Memory B cell (primary cell): ENCODE measurements at regions not wholly inside any gene's neighbourhood (a gene's known extent, or its start where the extent isn't known, plus 50 kb on each side); places are given as distances from the start of the nearest gene placed in this dataset.
"Not testable (repeated sequence)": the region's sequence is repeated elsewhere in the genome, so short reads cannot be mapped to it uniquely, and the experiment has no call there.

Experiments used
- ATAC-seq: fragments of 150-1000 bp; cut with Tn5 transposase; 2 replicates; pipeline ENCODE4 v1.10.0; 2021; ENCODE audit warnings: low read depth, mild to moderate bottlenecking, moderate library complexity
- DNase-seq, 2 donors: peaks; one replicate each; pipeline ENCODE4 v3.0.0; 2022; ENCODE audit warnings: low spot score in 2 of 2
- H3K27ac Mint-ChIP-seq: one replicate; pipeline ENCODE4 v1.8.0; 2022; ENCODE audit warnings: mild to moderate bottlenecking, moderate library complexity, mixed read lengths
- H3K27me3 Mint-ChIP-seq: one replicate; pipeline ENCODE4 v1.8.0; 2022; ENCODE audit warnings: mixed read lengths
- H3K36me3 Mint-ChIP-seq: one replicate; pipeline ENCODE4 v1.8.0; 2022; ENCODE audit warnings: mild to moderate bottlenecking, mixed read lengths
- H3K4me1 Mint-ChIP-seq: one replicate; pipeline ENCODE4 v1.8.0; 2022; ENCODE audit warnings: mixed read lengths
- H3K4me3 Mint-ChIP-seq: one replicate; pipeline ENCODE4 v1.8.0; 2022; ENCODE audit warnings: mild to moderate bottlenecking, moderate library complexity, mixed read lengths
- H3K9me3 Mint-ChIP-seq: one replicate; pipeline ENCODE4 v1.8.0; 2022; ENCODE audit warnings: mixed read lengths

DNA sequence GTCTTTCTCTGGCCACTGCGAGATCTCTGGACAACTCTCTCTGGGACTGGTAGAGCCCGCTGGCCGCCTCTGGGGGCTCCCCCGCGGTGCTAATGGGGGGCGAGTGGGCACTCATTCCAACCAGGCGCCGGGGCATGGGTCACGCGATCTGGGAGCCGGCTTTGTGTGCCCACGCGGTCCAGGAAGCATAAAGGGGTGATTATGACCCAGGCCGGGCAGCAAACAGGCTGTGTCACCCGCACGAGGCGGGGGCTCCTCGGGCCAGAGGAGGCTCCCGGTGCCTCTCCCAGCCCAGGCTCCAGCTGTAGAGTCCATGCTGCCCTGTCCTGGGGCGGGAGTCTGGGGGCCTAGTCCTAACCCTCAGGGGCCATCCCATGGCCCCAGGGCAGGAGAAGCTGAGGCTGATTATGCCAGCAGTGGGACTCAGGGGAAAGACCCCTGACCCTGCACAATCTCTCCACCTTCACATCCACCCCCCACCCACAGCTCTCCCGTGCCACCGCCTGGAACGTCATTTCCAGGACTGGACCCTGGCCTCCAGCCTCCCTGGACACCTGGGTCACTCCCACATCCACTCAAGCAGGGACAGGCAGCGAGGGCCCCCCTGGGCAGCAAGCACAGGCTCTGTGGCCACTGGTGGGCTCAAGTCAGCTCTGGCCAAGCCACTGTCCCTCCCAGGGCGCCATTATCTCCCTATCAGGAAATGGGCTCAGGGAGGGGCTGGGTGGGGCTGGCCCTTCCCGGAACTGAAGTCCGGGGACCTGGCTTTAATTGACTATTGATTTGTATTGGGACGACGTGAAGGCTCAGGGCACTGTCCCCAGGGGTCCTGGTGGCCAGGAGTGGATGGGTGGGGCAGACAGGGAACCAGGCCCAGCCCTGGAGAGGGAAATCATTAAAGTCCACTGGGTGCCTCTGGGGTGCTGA lies 50.0 kb downstream of the PTPRS start:
- no peak overlapping the region for H3K27ac Mint-ChIP-seq
- DNase-seq, result no peak
- H3K4me3 Mint-ChIP-seq, result no peak overlapping the region
- H3K4me1 Mint-ChIP-seq, result peaks cover 31% of the 10 kb centered on the region
- peaks cover 35% of the 10 kb centered on the region for H3K27me3 Mint-ChIP-seq
- no peaks in the 10 kb centered on the region for H3K36me3 Mint-ChIP-seq
- no peak for ATAC-seq
- H3K9me3 Mint-ChIP-seq, result peaks cover 1% of the 10 kb centered on the region

- Mint-ChIP-seq H3K4me3 (no peak overlapping the region), H3K27me3 (peaks cover 38% of the 10 kb centered on the region), H3K36me3 (peaks cover 4% of the 10 kb centered on the region), H3K4me1 (peaks cover 31% of the 10 kb centered on the region), H3K27ac (no peak overlapping the region), H3K9me3 (peaks cover 1% of the 10 kb centered on the region)
- ATAC-seq, result no peak
- no peak for DNase-seq
Measured at GRCh38 chr19:5289060-5289990, 51.3 kb downstream of the PTPRS start.

GRCh38 chr19:5288347-5288739 lies 52.3 kb downstream of the PTPRS start:
- H3K27me3 Mint-ChIP-seq, result peaks cover 35% of the 10 kb centered on the region
- no peak overlapping the region for H3K27ac Mint-ChIP-seq
- no peak overlapping the region for H3K4me3 Mint-ChIP-seq
- peaks cover 1% of the 10 kb centered on the region for H3K9me3 Mint-ChIP-seq
- DNase-seq, result no peak
- peaks cover 28% of the 10 kb centered on the region for H3K4me1 Mint-ChIP-seq
- ATAC-seq, result no peak
- peaks cover 4% of the 10 kb centered on the region for H3K36me3 Mint-ChIP-seq

GRCh38 chr19:5287066-5287465 lies 53.5 kb downstream of the PTPRS start:
- Mint-ChIP-seq H3K4me3 (no peak overlapping the region), H3K9me3 (peaks cover 1% of the 10 kb centered on the region), H3K27me3 (peaks cover 36% of the 10 kb centered on the region), H3K4me1 (peaks cover 27% of the 10 kb centered on the region), H3K36me3 (peaks cover 4% of the 10 kb centered on the region), H3K27ac (no peak overlapping the region)
- ATAC-seq, result no peak
- no peak for DNase-seq

- H3K4me1 Mint-ChIP-seq, result peaks cover 22% of the 10 kb centered on the region
- H3K27ac Mint-ChIP-seq, result no peak overlapping the region
- no peak for ATAC-seq
Measured at GRCh38 chr19:5286465-5287029, 54.1 kb downstream of the PTPRS start.

GRCh38 chr19:5285955-5286354 lies 54.7 kb downstream of the PTPRS start:
- H3K4me3 Mint-ChIP-seq, result no peak overlapping the region
- peaks cover 20% of the 10 kb centered on the region for H3K4me1 Mint-ChIP-seq
- peaks cover 1% of the 10 kb centered on the region for H3K9me3 Mint-ChIP-seq
- no peak for ATAC-seq
- peaks cover 4% of the 10 kb centered on the region for H3K36me3 Mint-ChIP-seq
- no peak overlapping the region for H3K27ac Mint-ChIP-seq
- peaks cover 29% of the 10 kb centered on the region for H3K27me3 Mint-ChIP-seq
- no peak for DNase-seq

More at GRCh38 chr19:5286465-5287029, 54.1 kb downstream of the PTPRS start:
- DNase-seq, result no peak
- Mint-ChIP-seq H3K4me3 (no peak overlapping the region), H3K9me3 (peaks cover 1% of the 10 kb centered on the region), H3K27me3 (peaks cover 31% of the 10 kb centered on the region), H3K36me3 (peaks cover 4% of the 10 kb centered on the region)

DNA sequence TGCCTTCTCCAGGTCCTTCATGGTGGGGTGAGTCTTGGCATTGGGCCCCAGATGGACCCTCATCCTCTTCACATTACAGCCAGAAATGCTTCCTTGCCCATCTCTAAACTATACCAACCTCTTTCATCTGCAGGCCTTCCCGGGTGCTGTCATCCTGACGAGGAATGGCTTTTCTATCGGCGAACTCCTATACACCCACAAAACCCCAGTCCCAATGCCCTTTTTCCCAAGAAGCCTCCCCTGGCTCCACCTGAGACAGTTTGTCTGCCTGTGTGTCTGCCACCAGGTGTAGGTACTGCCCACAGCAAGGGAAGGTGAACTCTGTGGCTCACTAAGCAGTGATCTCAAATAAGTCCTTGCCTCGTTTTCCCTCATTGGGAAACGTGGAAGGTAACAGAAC lies 55.3 kb downstream of the PTPRS start:
- peaks cover 28% of the 10 kb centered on the region for H3K27me3 Mint-ChIP-seq
- no peak overlapping the region for H3K4me3 Mint-ChIP-seq
- DNase-seq (no peak), ATAC-seq (no peak)
- peaks cover 1% of the 10 kb centered on the region for H3K9me3 Mint-ChIP-seq
- H3K4me1 Mint-ChIP-seq, result peaks cover 20% of the 10 kb centered on the region
- H3K27ac Mint-ChIP-seq, result no peak overlapping the region
- peaks cover 4% of the 10 kb centered on the region for H3K36me3 Mint-ChIP-seq

GRCh38 chr19:5282901-5283300 lies 57.7 kb downstream of the PTPRS start:
- Mint-ChIP-seq H3K4me3 (no peak overlapping the region), H3K9me3 (peaks cover 1% of the 10 kb centered on the region), H3K36me3 (peaks cover 4% of the 10 kb centered on the region)

GRCh38 chr19:5281588-5281987 lies 59.0 kb downstream of the PTPRS start:
- Mint-ChIP-seq H3K27ac (no peak overlapping the region), H3K4me1 (peaks cover 5% of the 10 kb centered on the region), H3K36me3 (peaks cover 4% of the 10 kb centered on the region), H3K9me3 (no peaks in the 10 kb centered on the region), H3K4me3 (no peak overlapping the region), H3K27me3 (peaks cover 10% of the 10 kb centered on the region)
- DNase-seq (no peak), ATAC-seq (no peak)

More at GRCh38 chr19:5282901-5283300, 57.7 kb downstream of the PTPRS start:
- H3K27ac Mint-ChIP-seq, result no peak overlapping the region
- H3K4me1 Mint-ChIP-seq, result peaks cover 13% of the 10 kb centered on the region
- DNase-seq (no peak), ATAC-seq (no peak)
- peaks cover 16% of the 10 kb centered on the region for H3K27me3 Mint-ChIP-seq

- not testable (repeated sequence) for H3K4me3 Mint-ChIP-seq, DNase-seq, H3K9me3 Mint-ChIP-seq, H3K4me1 Mint-ChIP-seq, H3K27ac Mint-ChIP-seq, H3K36me3 Mint-ChIP-seq, ATAC-seq
- peaks cover 11% of the 10 kb centered on the region for H3K27me3 Mint-ChIP-seq
Measured at GRCh38 chr19:5275668-5276067, 64.9 kb downstream of the PTPRS start.

GRCh38 chr19:5273782-5274181 lies 66.8 kb downstream of the PTPRS start:
- Mint-ChIP-seq H3K4me3 (no peak overlapping the region), H3K4me1 (peaks cover 2% of the 10 kb centered on the region), H3K9me3 (no peaks in the 10 kb centered on the region), H3K27ac (no peak overlapping the region), H3K27me3 (peaks cover 11% of the 10 kb centered on the region), H3K36me3 (no peaks in the 10 kb centered on the region)
- ATAC-seq (no peak), DNase-seq (no peak)

DNA sequence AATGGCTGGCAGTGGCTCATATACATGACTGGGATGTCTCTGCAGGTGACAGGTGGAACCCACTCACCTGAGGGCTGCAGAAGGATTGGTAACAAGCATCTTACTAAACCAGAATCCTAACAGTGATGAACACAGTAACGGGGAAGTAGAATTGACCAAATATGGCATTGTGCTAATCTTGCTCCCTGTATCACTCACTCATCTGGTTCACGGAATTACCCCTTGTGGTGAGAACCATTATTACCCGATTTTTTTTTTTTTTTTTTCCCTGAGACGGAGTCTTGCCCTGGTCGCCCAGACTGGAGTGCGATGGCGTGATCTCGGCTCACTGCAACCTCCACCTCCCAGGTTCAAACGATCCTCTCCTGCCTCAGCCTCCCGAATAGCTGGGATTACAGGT lies 69.5 kb downstream of the PTPRS start:
- H3K4me1 Mint-ChIP-seq, result peaks cover 2% of the 10 kb centered on the region
- no peak overlapping the region for H3K27ac Mint-ChIP-seq
- H3K4me3 Mint-ChIP-seq, result no peak overlapping the region
- no peaks in the 10 kb centered on the region for H3K36me3 Mint-ChIP-seq
- no peaks in the 10 kb centered on the region for H3K9me3 Mint-ChIP-seq
- ATAC-seq (no peak), DNase-seq (no peak)
- H3K27me3 Mint-ChIP-seq, result peaks cover 18% of the 10 kb centered on the region

GRCh38 chr19:5269926-5270325 lies 70.7 kb downstream of the PTPRS start:
- no peak for DNase-seq
- H3K27ac Mint-ChIP-seq, result no peak overlapping the region
- peaks cover 13% of the 10 kb centered on the region for H3K27me3 Mint-ChIP-seq
- no peak overlapping the region for H3K4me3 Mint-ChIP-seq
- no peaks in the 10 kb centered on the region for H3K36me3 Mint-ChIP-seq
- no peaks in the 10 kb centered on the region for H3K9me3 Mint-ChIP-seq
- no peak for ATAC-seq
- no peaks in the 10 kb centered on the region for H3K4me1 Mint-ChIP-seq

- Mint-ChIP-seq H3K4me1 (no peaks in the 10 kb centered on the region), H3K9me3 (no peaks in the 10 kb centered on the region), H3K4me3 (no peak overlapping the region), H3K27me3 (peaks cover 18% of the 10 kb centered on the region), H3K27ac (no peak overlapping the region), H3K36me3 (no peaks in the 10 kb centered on the region)
- DNase-seq (no peak), ATAC-seq (no peak)
Measured at GRCh38 chr19:5269279-5269678, 71.3 kb downstream of the PTPRS start.
